ENCODE measurements at regions not wholly inside any gene's neighbourhood (a gene's known extent, or its start where the extent isn't known, plus 50 kb on each side); places are given as distances from the start of the nearest gene placed in this dataset.

GRCh38 chr13:72507416-72508199 is 219.8 kb downstream of the MZT1 start:
- no peaks in the 10 kb centered on the region for H3K4me1 ChIP-seq (ENCODE audit: control insufficient read depth, insufficient read depth, low read length)
- H3K4me3 ChIP-seq (ENCODE audit: insufficient read depth, low read depth, low read length): no peak overlapping the region
- H3K27ac ChIP-seq (ENCODE audit: insufficient read depth, low read depth, low read length, poor library complexity, severe bottlenecking): no peak overlapping the region
- H3K9me3 ChIP-seq (ENCODE audit: control insufficient read depth, low read length): no peaks in the 10 kb centered on the region
- no peaks in the 10 kb centered on the region for H3K36me3 ChIP-seq (ENCODE audit: control insufficient read depth, insufficient read depth, low read length)
- no peaks in the 10 kb centered on the region for H3K27me3 ChIP-seq (ENCODE audit: control insufficient read depth, insufficient read depth, low read length, poor library complexity, severe bottlenecking)
- 69 to 77% methylated on average over 7 to 9 of the region's 9 CpGs for WGBS, 2 experiments

- H3K4me3 ChIP-seq (ENCODE audit: insufficient read depth, low read depth, low read length): no peak overlapping the region
- no peak overlapping the region for H3K27ac ChIP-seq (ENCODE audit: insufficient read depth, low read depth, low read length, poor library complexity, severe bottlenecking)
- H3K4me1 ChIP-seq (ENCODE audit: control insufficient read depth, insufficient read depth, low read length): no peaks in the 10 kb centered on the region
- no peaks in the 10 kb centered on the region for H3K36me3 ChIP-seq (ENCODE audit: control insufficient read depth, insufficient read depth, low read length)
- H3K27me3 ChIP-seq (ENCODE audit: control insufficient read depth, insufficient read depth, low read length, poor library complexity, severe bottlenecking): no peaks in the 10 kb centered on the region
- H3K9me3 ChIP-seq (ENCODE audit: control insufficient read depth, low read length): no peaks in the 10 kb centered on the region
Measured at GRCh38 chr13:72506706-72507105, 220.7 kb downstream of the MZT1 start.

DNA sequence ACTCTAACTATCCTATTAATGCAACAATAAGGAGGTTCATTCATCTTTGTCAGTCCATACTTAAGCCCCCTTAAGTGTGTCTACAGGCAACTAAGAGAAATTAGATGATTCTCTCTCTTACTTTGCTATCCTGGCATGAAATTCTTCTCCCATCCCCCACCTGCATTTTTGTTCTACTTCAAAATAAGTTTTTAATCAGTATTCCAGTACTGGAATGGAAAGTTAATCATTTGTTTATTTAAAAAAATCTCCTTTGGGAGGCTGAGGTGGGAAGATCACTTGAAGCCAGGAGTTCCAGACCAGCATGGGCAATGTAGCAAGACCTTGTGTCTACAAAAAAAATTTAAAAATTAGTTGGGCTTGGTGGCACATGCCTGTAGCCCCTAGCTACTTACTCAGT is 222.1 kb downstream of the MZT1 start:
- H3K27ac ChIP-seq (ENCODE audit: insufficient read depth, low read depth, low read length, poor library complexity, severe bottlenecking): no peak overlapping the region

DNA sequence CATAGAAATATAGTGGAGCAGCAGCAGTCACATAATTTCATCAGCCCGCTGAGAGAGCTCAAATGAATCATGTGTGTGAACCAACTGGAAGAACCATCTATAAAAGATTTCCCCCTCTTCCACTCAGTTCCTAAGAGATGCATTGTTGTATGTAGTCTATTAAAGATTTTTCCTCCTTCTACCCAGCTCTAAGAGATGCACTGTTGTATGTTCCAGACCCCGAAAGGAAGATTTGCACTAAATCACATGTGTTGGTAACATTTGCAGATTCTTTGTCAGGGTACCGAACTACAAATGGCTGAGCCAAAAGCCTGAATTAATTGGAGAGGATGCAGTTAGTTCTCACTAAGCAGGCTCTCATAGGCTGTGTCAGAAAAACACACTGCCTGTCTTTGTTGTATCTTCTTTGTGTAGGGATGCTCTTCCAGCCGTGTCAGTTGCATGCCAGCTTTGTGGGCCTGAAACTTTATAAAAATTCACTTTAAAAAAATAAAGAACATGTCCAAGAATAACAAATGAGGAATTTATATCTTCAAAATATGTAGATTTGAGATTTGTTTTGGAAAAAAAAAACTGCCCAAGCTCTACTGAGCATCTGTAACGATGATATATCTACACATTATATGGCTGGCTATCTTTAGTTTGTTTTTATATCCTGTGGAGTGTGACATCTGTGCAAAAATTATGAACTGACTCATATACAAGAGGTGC is 223.1 kb downstream of the MZT1 start:
- Histone ChIP-seq H3K4me3 (ENCODE audit: insufficient read depth, low read depth, low read length) (no peak overlapping the region), H3K4me1 (ENCODE audit: control insufficient read depth, insufficient read depth, low read length) (no peaks in the 10 kb centered on the region), H3K36me3 (ENCODE audit: control insufficient read depth, insufficient read depth, low read length) (no peaks in the 10 kb centered on the region), H3K27me3 (ENCODE audit: control insufficient read depth, insufficient read depth, low read length, poor library complexity, severe bottlenecking) (no peaks in the 10 kb centered on the region), H3K9me3 (ENCODE audit: control insufficient read depth, low read length) (no peaks in the 10 kb centered on the region), H3K27ac (ENCODE audit: insufficient read depth, low read depth, low read length, poor library complexity, severe bottlenecking) (no peak overlapping the region)
- 63 to 64% methylated on average over 3 to 5 of the region's 5 CpGs for WGBS, 2 experiments

More for the DNA sequence above, 222.1 kb downstream of the MZT1 start:
- Histone ChIP-seq H3K36me3 (ENCODE audit: control insufficient read depth, insufficient read depth, low read length) (no peaks in the 10 kb centered on the region), H3K4me1 (ENCODE audit: control insufficient read depth, insufficient read depth, low read length) (no peaks in the 10 kb centered on the region), H3K4me3 (ENCODE audit: insufficient read depth, low read depth, low read length) (no peak overlapping the region), H3K27me3 (ENCODE audit: control insufficient read depth, insufficient read depth, low read length, poor library complexity, severe bottlenecking) (no peaks in the 10 kb centered on the region), H3K9me3 (ENCODE audit: control insufficient read depth, low read length) (no peaks in the 10 kb centered on the region)

GRCh38 chr13:72500851-72501250 is 226.6 kb downstream of the MZT1 start:
- no peak overlapping the region for H3K4me3 ChIP-seq (ENCODE audit: insufficient read depth, low read depth, low read length)
- H3K36me3 ChIP-seq (ENCODE audit: control insufficient read depth, insufficient read depth, low read length): no peaks in the 10 kb centered on the region
- H3K4me1 ChIP-seq (ENCODE audit: control insufficient read depth, insufficient read depth, low read length): no peaks in the 10 kb centered on the region
- H3K27ac ChIP-seq (ENCODE audit: insufficient read depth, low read depth, low read length, poor library complexity, severe bottlenecking): no peak overlapping the region
- no peaks in the 10 kb centered on the region for H3K27me3 ChIP-seq (ENCODE audit: control insufficient read depth, insufficient read depth, low read length, poor library complexity, severe bottlenecking)
- WGBS, 2 experiments: 95% methylated on average over 2 of the region's 2 CpGs; no CpG with 5 or more reads in 1 of the 2 experiments
- no peaks in the 10 kb centered on the region for H3K9me3 ChIP-seq (ENCODE audit: control insufficient read depth, low read length)

DNA sequence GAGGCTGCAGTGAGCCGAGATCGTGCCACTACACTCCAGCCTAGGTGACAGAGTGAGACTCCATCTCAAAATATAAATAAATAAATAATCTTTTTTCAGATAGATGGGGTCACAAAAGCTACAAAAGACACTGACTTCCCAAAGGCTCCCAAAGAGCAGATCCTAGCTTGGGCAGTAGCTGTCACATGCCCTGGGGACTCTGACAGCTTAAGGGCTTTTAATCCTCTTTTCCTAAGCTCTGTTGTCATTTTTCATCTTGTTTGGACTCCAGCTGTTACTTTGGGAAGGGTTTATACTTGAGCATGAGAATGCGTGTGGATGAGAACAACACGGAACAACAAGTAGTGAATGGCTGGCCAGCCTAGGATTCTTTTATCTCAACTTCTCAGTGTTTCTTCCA is 231.7 kb downstream of the MZT1 start:
- no peaks in the 10 kb centered on the region for H3K36me3 ChIP-seq (ENCODE audit: control insufficient read depth, insufficient read depth, low read length)
- no peak overlapping the region for H3K27ac ChIP-seq (ENCODE audit: insufficient read depth, low read depth, low read length, poor library complexity, severe bottlenecking)
- no peaks in the 10 kb centered on the region for H3K27me3 ChIP-seq (ENCODE audit: control insufficient read depth, insufficient read depth, low read length, poor library complexity, severe bottlenecking)
- no peak overlapping the region for H3K4me3 ChIP-seq (ENCODE audit: insufficient read depth, low read depth, low read length)
- 81 to 83% methylated on average over 2 to 4 of the region's 4 CpGs for WGBS, 2 experiments
- no peaks in the 10 kb centered on the region for H3K9me3 ChIP-seq (ENCODE audit: control insufficient read depth, low read length)
- H3K4me1 ChIP-seq (ENCODE audit: control insufficient read depth, insufficient read depth, low read length): no peaks in the 10 kb centered on the region

- Histone ChIP-seq H3K4me3 (ENCODE audit: insufficient read depth, low read depth, low read length) (no peak overlapping the region), H3K36me3 (ENCODE audit: control insufficient read depth, insufficient read depth, low read length) (no peaks in the 10 kb centered on the region), H3K9me3 (ENCODE audit: control insufficient read depth, low read length) (no peaks in the 10 kb centered on the region), H3K27ac (ENCODE audit: insufficient read depth, low read depth, low read length, poor library complexity, severe bottlenecking) (no peak overlapping the region), H3K4me1 (ENCODE audit: control insufficient read depth, insufficient read depth, low read length) (no peaks in the 10 kb centered on the region), H3K27me3 (ENCODE audit: control insufficient read depth, insufficient read depth, low read length, poor library complexity, severe bottlenecking) (no peaks in the 10 kb centered on the region)
- WGBS, 2 experiments: 86 to 89% methylated on average over 3 to 4 of the region's 4 CpGs
Measured at GRCh38 chr13:72489751-72490150, 237.7 kb downstream of the MZT1 start.

GRCh38 chr13:72473321-72473720 is 254.1 kb downstream of the MZT1 start:
- H3K27ac ChIP-seq (ENCODE audit: insufficient read depth, low read depth, low read length, poor library complexity, severe bottlenecking): no peak overlapping the region
- no peaks in the 10 kb centered on the region for H3K9me3 ChIP-seq (ENCODE audit: control insufficient read depth, low read length)
- no peaks in the 10 kb centered on the region for H3K4me1 ChIP-seq (ENCODE audit: control insufficient read depth, insufficient read depth, low read length)
- no peak overlapping the region for H3K4me3 ChIP-seq (ENCODE audit: insufficient read depth, low read depth, low read length)
- 93 to 94% methylated on average over 4 of the region's 4 CpGs for WGBS, 2 experiments
- no peaks in the 10 kb centered on the region for H3K27me3 ChIP-seq (ENCODE audit: control insufficient read depth, insufficient read depth, low read length, poor library complexity, severe bottlenecking)
- no peaks in the 10 kb centered on the region for H3K36me3 ChIP-seq (ENCODE audit: control insufficient read depth, insufficient read depth, low read length)

- H3K4me3 ChIP-seq (ENCODE audit: insufficient read depth, low read depth, low read length): no peak overlapping the region
- no peaks in the 10 kb centered on the region for H3K27me3 ChIP-seq (ENCODE audit: control insufficient read depth, insufficient read depth, low read length, poor library complexity, severe bottlenecking)
- H3K9me3 ChIP-seq (ENCODE audit: control insufficient read depth, low read length): no peaks in the 10 kb centered on the region
- H3K36me3 ChIP-seq (ENCODE audit: control insufficient read depth, insufficient read depth, low read length): no peaks in the 10 kb centered on the region
- H3K27ac ChIP-seq (ENCODE audit: insufficient read depth, low read depth, low read length, poor library complexity, severe bottlenecking): no peak overlapping the region
- no peaks in the 10 kb centered on the region for H3K4me1 ChIP-seq (ENCODE audit: control insufficient read depth, insufficient read depth, low read length)
Measured at GRCh38 chr13:72469906-72470305, 257.5 kb downstream of the MZT1 start.

GRCh38 chr13:72463561-72463960 is 263.9 kb downstream of the MZT1 start:
- Histone ChIP-seq H3K27me3 (ENCODE audit: control insufficient read depth, insufficient read depth, low read length, poor library complexity, severe bottlenecking) (no peaks in the 10 kb centered on the region), H3K9me3 (ENCODE audit: control insufficient read depth, low read length) (no peaks in the 10 kb centered on the region), H3K36me3 (ENCODE audit: control insufficient read depth, insufficient read depth, low read length) (no peaks in the 10 kb centered on the region), H3K4me3 (ENCODE audit: insufficient read depth, low read depth, low read length) (no peak overlapping the region), H3K4me1 (ENCODE audit: control insufficient read depth, insufficient read depth, low read length) (no peaks in the 10 kb centered on the region), H3K27ac (ENCODE audit: insufficient read depth, low read depth, low read length, poor library complexity, severe bottlenecking) (no peak overlapping the region)
- 77 to 82% methylated on average over 7 of the region's 7 CpGs for WGBS, 2 experiments
